Keratinocyte (primary cell): ENCODE measurements at regions not wholly inside any gene's neighbourhood (a gene's known extent, or its start where the extent isn't known, plus 50 kb on each side); places are given as distances from the start of the nearest gene placed in this dataset.

Experiments used
- DNase-seq: peaks from one replicate; pipeline ENCODE4 v3.0.0-alpha.2; 2011; ENCODE audit warnings: low read depth, missing footprints, low spot score
- FAIRE-seq: peaks from 2 replicates; lab custom pipeline; 2011; peaks lifted over from hg19 to GRCh38; lab: Jason Lieb, UNC
- H2AFZ ChIP-seq: 2 replicates; pipeline ENCODE4 v1.6.0; 2012; ENCODE audit warnings: low read length, control low read depth, inconsistent platforms; ENCODE audit not compliant: control insufficient read depth
- H3K27ac ChIP-seq: 2 replicates; pipeline ENCODE4 v1.5.1; 2011; ENCODE audit warnings: low read length; ENCODE audit not compliant: control insufficient read depth, insufficient read depth
- H3K27me3 ChIP-seq: 3 replicates; pipeline ENCODE4 v1.6.0; 2011; ENCODE audit warnings: low read length; ENCODE audit not compliant: control insufficient read depth, insufficient read depth; ENCODE audit errors: extremely low read depth
- H3K36me3 ChIP-seq, 2 experiments: 2 replicates in 1 of 2; 3 replicates in 1 of 2; pipeline ENCODE4 v1.5.1; 2011; ENCODE audit warnings: low read length in 2 of 2, mild to moderate bottlenecking in 1 of 2; ENCODE audit not compliant: control insufficient read depth in 2 of 2, insufficient read depth in 2 of 2; ENCODE audit errors: extremely low read depth in 1 of 2
- H3K4me1 ChIP-seq: 3 replicates; pipeline ENCODE4 v1.5.1; 2011; ENCODE audit warnings: low read length; ENCODE audit not compliant: control insufficient read depth, insufficient read depth; ENCODE audit errors: extremely low read depth
- H3K4me2 ChIP-seq: 3 replicates; pipeline ENCODE4 v1.6.0; 2011; ENCODE audit warnings: low read depth, low read length; ENCODE audit not compliant: control insufficient read depth, insufficient read depth; ENCODE audit errors: extremely low read depth
- H3K4me3 ChIP-seq, 3 experiments: fragments of 200-600 bp in 1 of 3; sonication (generic) in 1 of 3; 2 replicates in 2 of 3; 3 replicates in 1 of 3; pipeline ENCODE4 v1.5.1; 2011 to 2016; ENCODE audit warnings: low read length in 3 of 3, mild to moderate bottlenecking in 3 of 3, control low read depth in 2 of 3, inconsistent platforms in 1 of 3, low read depth in 1 of 3, mixed read lengths in 1 of 3, mixed run types in 1 of 3, moderate library complexity in 1 of 3; ENCODE audit not compliant: control insufficient read depth in 2 of 3, insufficient read depth in 2 of 3; ENCODE audit errors: extremely low read depth in 1 of 3
- H3K79me2 ChIP-seq: 2 replicates; pipeline ENCODE4 v1.6.0; 2012; ENCODE audit warnings: low read length; ENCODE audit not compliant: control insufficient read depth, insufficient read depth
- H3K9ac ChIP-seq: 3 replicates; pipeline ENCODE4 v1.6.0; 2011; ENCODE audit warnings: low read length; ENCODE audit not compliant: control insufficient read depth, insufficient read depth; ENCODE audit errors: extremely low read depth
- H3K9me1 ChIP-seq: 3 replicates; pipeline ENCODE4 v1.6.0; 2011; ENCODE audit warnings: low read length; ENCODE audit not compliant: control insufficient read depth, insufficient read depth; ENCODE audit errors: extremely low read depth
- H3K9me3 ChIP-seq: 2 replicates; pipeline ENCODE4 v1.5.1; 2012; ENCODE audit warnings: low read depth, low read length; ENCODE audit not compliant: control insufficient read depth
- H4K20me1 ChIP-seq: 3 replicates; pipeline ENCODE4 v1.6.0; 2011; ENCODE audit warnings: low read length; ENCODE audit not compliant: control insufficient read depth, insufficient read depth; ENCODE audit errors: extremely low read depth
- EZH2 ChIP-seq: IDR thresholded peaks from one replicate; pipeline ENCODE4 v1.6.1; 2012; ENCODE audit warnings: inconsistent platforms, mild to moderate bottlenecking, low read length, moderate library complexity
- dilution Hi-C: fragments of 300-500 bp; cut with MboI; formaldehyde crosslinking; loops from one replicate; pipeline ENCODE4 v1.7.0; 2020; ENCODE audit warnings: low sequenced_read_pairs; ENCODE audit not compliant: extremely low pct_ligation_motif_present
- TF ChIP-seq, protein P1 (sequence below), 3 experiments: IDR thresholded peaks in 1 of 3; conservative IDR thresholded peaks in 1 of 3; optimal IDR thresholded peaks in 1 of 3; 2 replicates in 2 of 3; 3 replicates in 1 of 3; pipeline versions ENCODE3 to v1.5.1; 2011; ENCODE audit warnings: low read length in 3 of 3, mild to moderate bottlenecking in 3 of 3, moderate library complexity in 2 of 3, control low read depth in 1 of 3, inconsistent platforms in 1 of 3; ENCODE audit not compliant: insufficient read depth in 2 of 3; ENCODE audit errors: extremely low read depth in 1 of 3

DNA sequence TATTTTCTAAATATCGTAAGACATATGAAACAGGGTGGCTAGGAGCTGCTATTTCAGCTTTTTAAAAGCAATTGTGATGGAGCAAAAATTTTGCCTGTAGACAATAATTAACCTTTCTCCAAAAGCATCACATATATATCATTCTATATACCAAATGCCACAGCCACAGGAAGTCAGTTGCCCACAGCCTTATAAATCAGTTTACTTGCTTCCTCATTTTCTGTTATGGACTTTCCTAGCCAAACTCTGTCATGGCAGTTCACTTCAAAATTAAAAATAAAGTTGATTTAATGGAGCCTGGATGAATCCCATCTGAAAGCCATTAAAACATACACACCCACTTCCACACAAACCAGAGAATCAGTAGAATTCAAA, 93.4 kb upstream of the NHSL1 start:
- FAIRE-seq = no peak
- no peaks in the 10 kb centered on the region for H3K9me3 ChIP-seq
- DNase-seq = no peak
- H2AFZ ChIP-seq = peak overlapping the region; percentile 63
- H3K36me3 ChIP-seq = no peaks in the 10 kb centered on the region
- dilution Hi-C loops = no loop called here
- H3K79me2 ChIP-seq = peaks cover 46% of the 10 kb centered on the region
- peak overlapping the region; percentile 94 for H3K27ac ChIP-seq
- TF ChIP-seq, protein P1, sequence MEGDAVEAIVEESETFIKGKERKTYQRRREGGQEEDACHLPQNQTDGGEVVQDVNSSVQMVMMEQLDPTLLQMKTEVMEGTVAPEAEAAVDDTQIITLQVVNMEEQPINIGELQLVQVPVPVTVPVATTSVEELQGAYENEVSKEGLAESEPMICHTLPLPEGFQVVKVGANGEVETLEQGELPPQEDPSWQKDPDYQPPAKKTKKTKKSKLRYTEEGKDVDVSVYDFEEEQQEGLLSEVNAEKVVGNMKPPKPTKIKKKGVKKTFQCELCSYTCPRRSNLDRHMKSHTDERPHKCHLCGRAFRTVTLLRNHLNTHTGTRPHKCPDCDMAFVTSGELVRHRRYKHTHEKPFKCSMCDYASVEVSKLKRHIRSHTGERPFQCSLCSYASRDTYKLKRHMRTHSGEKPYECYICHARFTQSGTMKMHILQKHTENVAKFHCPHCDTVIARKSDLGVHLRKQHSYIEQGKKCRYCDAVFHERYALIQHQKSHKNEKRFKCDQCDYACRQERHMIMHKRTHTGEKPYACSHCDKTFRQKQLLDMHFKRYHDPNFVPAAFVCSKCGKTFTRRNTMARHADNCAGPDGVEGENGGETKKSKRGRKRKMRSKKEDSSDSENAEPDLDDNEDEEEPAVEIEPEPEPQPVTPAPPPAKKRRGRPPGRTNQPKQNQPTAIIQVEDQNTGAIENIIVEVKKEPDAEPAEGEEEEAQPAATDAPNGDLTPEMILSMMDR (optimal IDR thresholded peaks at IDR 0.05 in 1 of 3, IDR thresholded peaks at IDR 0.05 in 1 of 3, conservative IDR thresholded peaks at IDR 0.05 in 1 of 3; ENCODE audit: extremely low read depth in 1 of 3, insufficient read depth in 2 of 3, low read length in 3 of 3) = no peak
- no peak for TF ChIP-seq EZH2
- H3K9me1 ChIP-seq = no peaks in the 10 kb centered on the region
- peak overlapping the region; percentile 81 for H3K9ac ChIP-seq
- H4K20me1 ChIP-seq = no peaks in the 10 kb centered on the region
- H3K4me1 ChIP-seq = peaks cover 40% of the 10 kb centered on the region
- peak overlapping the region; percentile 99 for H3K4me2 ChIP-seq
- H3K4me3 ChIP-seq = peak overlapping the region; percentile 27 to 74 (median 57)
- no peaks in the 10 kb centered on the region for H3K27me3 ChIP-seq

DNA sequence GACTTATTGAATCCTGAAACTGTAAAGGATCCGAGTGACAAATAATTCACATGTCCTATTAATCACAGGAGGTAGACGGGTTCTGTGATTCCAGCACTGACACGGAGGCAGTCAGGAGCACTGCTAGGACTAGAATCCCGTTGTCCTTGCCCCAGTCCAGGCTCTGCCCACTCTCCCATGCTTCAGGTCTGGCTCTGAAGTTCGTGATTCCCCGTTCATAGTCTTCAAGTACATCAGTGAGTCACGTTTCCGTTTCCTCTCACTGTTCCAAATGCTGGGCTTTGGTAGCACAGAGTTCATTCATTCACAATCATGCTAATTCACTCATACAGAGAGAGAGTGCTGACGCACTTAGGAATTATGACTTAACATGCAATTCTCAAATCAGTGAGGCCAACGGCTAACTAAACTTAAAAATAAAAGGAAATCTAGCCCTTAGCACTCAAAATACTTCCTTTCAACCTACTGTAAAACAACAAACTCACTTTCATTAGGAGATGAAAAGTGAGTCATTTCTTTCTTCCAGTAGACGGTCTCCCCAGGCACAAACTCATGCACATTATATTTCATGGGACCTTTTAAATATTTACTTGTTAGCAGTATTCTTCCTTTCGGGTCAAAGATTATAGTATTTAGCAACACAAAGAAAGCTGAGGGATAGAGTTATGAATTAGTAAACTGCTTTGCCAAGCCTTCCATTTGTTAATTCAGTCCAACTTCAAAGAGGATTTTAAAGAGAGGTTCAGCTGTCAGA, 94.0 kb upstream of the NHSL1 start:
- peak overlapping the region; percentile 63 for H2AFZ ChIP-seq
- FAIRE-seq (peak; percentile 96), DNase-seq (peak; percentile 76)
- H3K9me3 ChIP-seq = no peaks in the 10 kb centered on the region
- H3K27ac ChIP-seq = peak overlapping the region; percentile 94
- H3K4me3 ChIP-seq = peak overlapping the region; percentile 27 to 74 (median 57)
- H3K4me2 ChIP-seq = peak overlapping the region; percentile 99
- no peaks in the 10 kb centered on the region for H4K20me1 ChIP-seq
- dilution Hi-C loops = no loop called here
- H3K9me1 ChIP-seq = no peaks in the 10 kb centered on the region
- peaks cover 48% of the 10 kb centered on the region for H3K79me2 ChIP-seq
- H3K4me1 ChIP-seq = peaks cover 42% of the 10 kb centered on the region
- H3K36me3 ChIP-seq = no peaks in the 10 kb centered on the region
- H3K27me3 ChIP-seq = no peaks in the 10 kb centered on the region
- H3K9ac ChIP-seq = peak overlapping the region; percentile 81
- TF ChIP-seq, protein P1 (optimal IDR thresholded peaks at IDR 0.05 in 1 of 3, IDR thresholded peaks at IDR 0.05 in 1 of 3, conservative IDR thresholded peaks at IDR 0.05 in 1 of 3; ENCODE audit: extremely low read depth in 1 of 3, insufficient read depth in 2 of 3, low read length in 3 of 3) = no peak
- TF ChIP-seq EZH2 = no peak
